OCI-LY3 (cell line): ENCODE measurements at regions not wholly inside any gene's neighbourhood (a gene's known extent, or its start where the extent isn't known, plus 50 kb on each side); places are given as distances from the start of the nearest gene placed in this dataset.

ENCODE experiments used
- H2AFZ ChIP-seq: fragments of 200-600, 300-600 bp; shearing (Covaris generic); 2 replicates; pipeline ENCODE4 v1.6.0; 2014; ENCODE audit warnings: antibody characterized with exemption, low read depth, low read length
- H3K27ac ChIP-seq: fragments of 200-600, 300-600 bp; sonication (generic); 2 replicates; pipeline ENCODE4 v1.5.1; 2014; ENCODE audit warnings: mild to moderate bottlenecking, low read length, moderate library complexity, mixed read lengths
- H3K27me3 ChIP-seq: fragments of 200-600, 300-600 bp; sonication (generic); 2 replicates; pipeline ENCODE4 v1.6.1; 2014; ENCODE audit warnings: low read depth, low read length, mixed read lengths
- H3K36me3 ChIP-seq: fragments of 200-600, 300-600 bp; sonication (generic); replicated peaks from 2 replicates; pipeline ENCODE3; 2014; ENCODE audit warnings: low read depth, low read length, mixed read lengths
- H3K4me1 ChIP-seq: fragments of 300-600, 200-600 bp; sonication (generic); 2 replicates; pipeline ENCODE4 v1.6.1; 2014; ENCODE audit warnings: low read length, mixed read lengths
- H3K4me2 ChIP-seq: fragments of 200-600, 300-600 bp; sonication (generic); 2 replicates; pipeline ENCODE4 v1.6.1; 2014; ENCODE audit warnings: low read length, mixed read lengths
- H3K4me3 ChIP-seq: fragments of 300-600, 200-600 bp; sonication (generic); 2 replicates; pipeline ENCODE4 v1.5.1; 2014; ENCODE audit warnings: antibody characterized with exemption, mild to moderate bottlenecking, low read length, moderate library complexity
- H3K79me2 ChIP-seq: fragments of 300-600, 200-600 bp; shearing (Covaris generic); 2 replicates; pipeline ENCODE4 v1.6.1; 2014; ENCODE audit warnings: mild to moderate bottlenecking, low read length, mixed read lengths
- H3K9ac ChIP-seq: fragments of 300-600, 200-600 bp; shearing (Covaris generic); 2 replicates; pipeline ENCODE4 v1.6.0; 2014; ENCODE audit warnings: mild to moderate bottlenecking, low read length, moderate library complexity
- H3K9me3 ChIP-seq: fragments of 200-600, 300-600 bp; shearing (Covaris generic); 2 replicates; pipeline ENCODE4 v1.6.1; 2014; ENCODE audit warnings: low read length, mixed read lengths; ENCODE audit not compliant: insufficient read depth
- H4K20me1 ChIP-seq: fragments of 200-600, 300-600 bp; sonication (generic); 2 replicates; pipeline ENCODE4 v1.6.1; 2016; ENCODE audit warnings: low read length, mixed read lengths; ENCODE audit not compliant: insufficient read depth
- CTCF ChIP-seq: fragments of 200-600, 300-600 bp; sonication (generic); IDR thresholded peaks from 2 replicates; pipeline ENCODE4 v1.5.1; 2014; ENCODE audit warnings: antibody characterized with exemption, low read length, low read depth
- EZH2phosphoT487 ChIP-seq: fragments of 200-600 bp; shearing (Covaris generic); IDR thresholded peaks from 2 replicates; pipeline ENCODE4 v1.6.1; 2018; ENCODE audit warnings: antibody characterized with exemption, mixed run types, low read depth

- Histone ChIP-seq H3K36me3 (no peaks in the 10 kb centered on the region), H2AFZ (no peak overlapping the region), H3K9ac (no peak overlapping the region), H3K4me1 (no peaks in the 10 kb centered on the region), H3K4me3 (no peak overlapping the region), H3K27ac (no peak overlapping the region), H3K79me2 (no peaks in the 10 kb centered on the region), H4K20me1 (no peaks in the 10 kb centered on the region), H3K27me3 (no peaks in the 10 kb centered on the region), H3K9me3 (no peaks in the 10 kb centered on the region), H3K4me2 (no peak overlapping the region)
- TF ChIP-seq CTCF: no peak
- no peak for TF ChIP-seq EZH2phosphoT487
These were observed 162.9 kb upstream of the NRP1 start for GRCh38 chr10:33497338-33497737.

GRCh38 chr10:33496096-33496495, 161.6 kb upstream of the NRP1 start:
- Histone ChIP-seq H3K27ac (no peak overlapping the region), H3K79me2 (no peaks in the 10 kb centered on the region), H3K4me3 (no peak overlapping the region), H3K4me2 (no peak overlapping the region), H4K20me1 (no peaks in the 10 kb centered on the region), H3K9me3 (no peaks in the 10 kb centered on the region), H3K36me3 (no peaks in the 10 kb centered on the region), H3K9ac (no peak overlapping the region), H3K4me1 (no peaks in the 10 kb centered on the region), H2AFZ (no peak overlapping the region), H3K27me3 (no peaks in the 10 kb centered on the region)
- no peak for TF ChIP-seq EZH2phosphoT487
- no peak for TF ChIP-seq CTCF

DNA sequence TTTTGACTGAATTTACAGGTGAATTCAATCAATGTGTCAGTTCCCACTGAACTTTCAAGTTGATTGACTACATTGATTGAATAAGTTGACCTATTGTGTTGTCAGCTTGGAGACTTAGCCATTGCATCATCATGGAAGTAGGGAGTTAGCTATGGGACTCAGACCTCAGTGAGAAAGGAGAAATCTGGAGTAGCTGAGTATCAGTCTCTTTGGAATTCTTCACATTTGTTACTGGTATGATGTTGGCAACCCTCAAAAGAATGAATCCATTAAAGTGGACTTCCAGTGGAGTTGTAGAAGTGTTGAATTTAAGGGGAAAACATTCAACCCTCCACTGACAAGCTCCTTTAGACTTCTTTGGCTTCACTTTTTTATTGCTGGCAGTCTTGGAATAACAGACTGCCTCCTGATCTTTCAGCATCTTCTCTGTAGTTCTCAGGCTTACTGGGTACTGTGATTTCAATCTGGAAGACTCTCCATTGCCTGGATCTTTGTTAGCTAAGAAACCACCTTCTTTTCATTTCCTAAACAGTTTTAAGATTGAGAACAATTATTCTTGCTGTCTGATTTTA, 160.3 kb upstream of the NRP1 start:
- H3K27me3 ChIP-seq: no peaks in the 10 kb centered on the region
- no peak overlapping the region for H3K9ac ChIP-seq
- no peaks in the 10 kb centered on the region for H3K36me3 ChIP-seq
- no peak overlapping the region for H3K27ac ChIP-seq
- TF ChIP-seq CTCF (no peak), EZH2phosphoT487 (no peak)
- H4K20me1 ChIP-seq: no peaks in the 10 kb centered on the region
- H3K9me3 ChIP-seq: no peaks in the 10 kb centered on the region
- H3K4me1 ChIP-seq: no peaks in the 10 kb centered on the region
- H3K79me2 ChIP-seq: no peaks in the 10 kb centered on the region
- no peak overlapping the region for H3K4me3 ChIP-seq
- no peak overlapping the region for H3K4me2 ChIP-seq
- no peak overlapping the region for H2AFZ ChIP-seq

GRCh38 chr10:33493978-33494377, 159.5 kb upstream of the NRP1 start:
- H3K4me1 ChIP-seq: no peaks in the 10 kb centered on the region
- TF ChIP-seq CTCF (no peak), EZH2phosphoT487 (no peak)
- H3K9me3 ChIP-seq: no peaks in the 10 kb centered on the region
- no peaks in the 10 kb centered on the region for H3K36me3 ChIP-seq
- no peaks in the 10 kb centered on the region for H3K27me3 ChIP-seq
- no peak overlapping the region for H3K27ac ChIP-seq
- H4K20me1 ChIP-seq: no peaks in the 10 kb centered on the region
- H3K79me2 ChIP-seq: no peaks in the 10 kb centered on the region
- H3K4me2 ChIP-seq: no peak overlapping the region
- H3K4me3 ChIP-seq: no peak overlapping the region
- no peak overlapping the region for H2AFZ ChIP-seq
- H3K9ac ChIP-seq: no peak overlapping the region
